Stomach (tissue), 4 donors: ENCODE measurements at regions not wholly inside any gene's neighbourhood (a gene's known extent, or its start where the extent isn't known, plus 50 kb on each side); places are given as distances from the start of the nearest gene placed in this dataset.

Experiments
- CTCF ChIP-seq, 7 experiments: fragments of 450-650 bp in 4 of 7; fragments of 200-600 bp in 3 of 7; sonication (generic) in 3 of 7; IDR thresholded peaks; one replicate each; pipeline ENCODE4 v1.5.1; 2016 to 2019; ENCODE audit warnings: antibody characterized with exemption in 7 of 7, control low read depth in 2 of 7, mild to moderate bottlenecking in 1 of 7
- EP300 ChIP-seq: sonication (generic); formaldehyde crosslinking; IDR thresholded peaks from one replicate; pipeline ENCODE4 v1.6.1; 2017; ENCODE audit warnings: antibody characterized with exemption
- POLR2A ChIP-seq, 4 donors: fragments of 450-650 bp; IDR thresholded peaks; one replicate each; pipeline ENCODE4 v1.6.1; 2016; ENCODE audit warnings: antibody characterized with exemption in 4 of 4, control low read depth in 2 of 4, mild to moderate bottlenecking in 1 of 4, moderate library complexity in 1 of 4
- POLR2AphosphoS5 ChIP-seq, 3 donors: sonication (generic); formaldehyde crosslinking; IDR thresholded peaks; one replicate each; pipeline ENCODE4 v1.6.1; 2016; ENCODE audit warnings: antibody characterized with exemption in 3 of 3

- TF ChIP-seq CTCF (IDR thresholded peaks at IDR 0.05) (no peak), EP300 (no peak), POLR2AphosphoS5 (IDR thresholded peaks at IDR 0.05) (no peak), POLR2A (IDR thresholded peaks at IDR 0.05) (no peak)
These were observed 535.1 kb downstream of the STK39 start for GRCh38 chr2:167712275-167712674.
